Astrocyte of the cerebellum (primary cell): ENCODE measurements at regions not wholly inside any gene's neighbourhood (a gene's known extent, or its start where the extent isn't known, plus 50 kb on each side); places are given as distances from the start of the nearest gene placed in this dataset.

Source experiments
- DNase-seq: peaks from one replicate; pipeline ENCODE4 v3.0.0-alpha.2; 2011; ENCODE audit warnings: low read depth
- H3K4me3 ChIP-seq: 2 replicates; pipeline ENCODE4 v1.5.1; 2011; ENCODE audit warnings: mild to moderate bottlenecking, low read depth, low read length, moderate library complexity
- CTCF ChIP-seq: IDR thresholded peaks from 2 replicates; pipeline ENCODE4 v1.5.1; 2012; ENCODE audit warnings: low read length, low read depth, moderate library complexity, mild to moderate bottlenecking; ENCODE audit errors: missing control alignments
- in situ Hi-C: cut with HindIII; loops from 2 replicates; pipeline ENCODE4 v1.10.0; 2017; ENCODE audit warnings: low sequenced_read_pairs

GRCh38 chr11:128116885-128117284, 470.5 kb downstream of the ETS1 start:
- in situ Hi-C loops, result no loop called here
- TF ChIP-seq CTCF, result no peak
- DNase-seq, result no peak
- no peak overlapping the region for H3K4me3 ChIP-seq

- no peak for DNase-seq
- in situ Hi-C loops, result no loop called here
These were observed 470.9 kb downstream of the ETS1 start for GRCh38 chr11:128116447-128116846.

GRCh38 chr11:128105950-128106349, 481.4 kb downstream of the ETS1 start:
- TF ChIP-seq CTCF, result no peak
- in situ Hi-C loops, result no loop called here

More at GRCh38 chr11:128116447-128116846, 470.9 kb downstream of the ETS1 start:
- H3K4me3 ChIP-seq, result no peak overlapping the region
- TF ChIP-seq CTCF, result no peak

GRCh38 chr11:128105511-128105910, 481.8 kb downstream of the ETS1 start:
- no peak for TF ChIP-seq CTCF
- H3K4me3 ChIP-seq, result no peak overlapping the region
- DNase-seq, result no peak
- in situ Hi-C loops, result no loop called here

More at GRCh38 chr11:128105950-128106349, 481.4 kb downstream of the ETS1 start:
- no peak overlapping the region for H3K4me3 ChIP-seq
- no peak for DNase-seq

GRCh38 chr11:128103278-128103873, 484.0 kb downstream of the ETS1 start:
- H3K4me3 ChIP-seq, result no peak overlapping the region
- in situ Hi-C loops, result no loop called here
- no peak for DNase-seq
- TF ChIP-seq CTCF, result no peak

GRCh38 chr11:128098781-128099180, 488.6 kb downstream of the ETS1 start:
- H3K4me3 ChIP-seq, result no peak overlapping the region
- in situ Hi-C loops, result no loop called here
- no peak for DNase-seq
- no peak for TF ChIP-seq CTCF
